GM19395 (cell line): ENCODE measurements at regions not wholly inside any gene's neighbourhood (a gene's known extent, or its start where the extent isn't known, plus 50 kb on each side); places are given as distances from the start of the nearest gene placed in this dataset.
"Not testable (repeated sequence)": the region's sequence is repeated elsewhere in the genome, so short reads cannot be mapped to it uniquely, and the experiment has no call there.

Experiments used
- ATAC-seq: cut with Tn5 transposase; IDR thresholded peaks from one replicate; pipeline ENCODE4 v1.9.1; 2021; ENCODE audit warnings: mild to moderate bottlenecking, moderate library complexity; ENCODE audit not compliant: unreplicated experiment

DNA sequence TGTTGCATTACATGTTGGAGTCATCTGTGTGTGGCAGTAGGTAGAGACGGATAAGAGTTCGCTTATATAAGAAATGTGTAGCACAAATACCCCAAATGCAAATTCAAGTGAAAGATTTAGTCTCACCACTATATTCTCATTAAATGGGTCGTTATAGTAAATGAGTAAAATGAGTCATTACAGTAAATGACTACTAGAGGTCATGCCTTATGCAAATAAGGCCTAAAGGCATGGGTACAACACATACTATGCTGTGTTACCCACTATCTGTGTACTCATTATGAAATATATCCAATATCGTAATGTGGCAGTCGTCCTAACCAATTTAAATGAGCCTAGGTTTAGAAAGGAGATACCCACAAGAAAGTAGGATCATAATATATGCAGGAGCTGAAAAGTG lies 1603.1 kb downstream of the C4orf33 start:
- no peak for ATAC-seq

DNA sequence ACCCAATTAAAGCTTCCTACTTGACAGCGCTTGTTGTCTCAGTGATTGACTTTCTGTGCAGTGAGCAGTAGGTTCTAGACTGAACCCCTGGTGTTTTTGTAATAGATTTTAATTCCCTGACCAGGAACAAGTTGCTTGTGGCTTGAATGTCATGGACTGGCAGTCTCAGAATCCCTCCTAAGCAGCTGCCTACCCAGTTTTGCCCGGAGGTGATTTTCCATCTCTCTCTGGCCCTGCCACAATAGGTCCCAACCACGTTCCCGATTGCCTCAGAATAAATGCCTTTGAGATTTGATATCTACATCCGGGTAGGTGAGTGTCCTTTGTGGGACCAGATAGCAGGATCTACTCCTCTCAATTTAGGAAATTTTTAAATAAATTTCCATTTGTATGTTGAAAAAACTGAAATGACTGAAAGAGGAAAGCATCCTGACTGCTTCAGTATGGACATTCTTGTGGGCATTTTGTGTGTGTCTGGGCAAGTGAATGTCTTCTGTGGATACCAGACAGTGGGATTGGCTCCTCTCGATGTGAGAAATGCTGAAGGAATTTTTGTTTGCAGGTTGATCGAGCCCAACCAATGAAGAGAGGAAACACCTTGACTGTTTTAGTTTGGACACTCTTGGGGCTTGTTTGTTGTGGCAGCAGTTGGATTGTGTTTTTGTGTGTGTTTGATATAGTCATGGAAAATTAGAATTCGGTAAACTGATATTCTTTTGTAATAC lies 1607.4 kb downstream of the C4orf33 start:
- no peak for ATAC-seq

DNA sequence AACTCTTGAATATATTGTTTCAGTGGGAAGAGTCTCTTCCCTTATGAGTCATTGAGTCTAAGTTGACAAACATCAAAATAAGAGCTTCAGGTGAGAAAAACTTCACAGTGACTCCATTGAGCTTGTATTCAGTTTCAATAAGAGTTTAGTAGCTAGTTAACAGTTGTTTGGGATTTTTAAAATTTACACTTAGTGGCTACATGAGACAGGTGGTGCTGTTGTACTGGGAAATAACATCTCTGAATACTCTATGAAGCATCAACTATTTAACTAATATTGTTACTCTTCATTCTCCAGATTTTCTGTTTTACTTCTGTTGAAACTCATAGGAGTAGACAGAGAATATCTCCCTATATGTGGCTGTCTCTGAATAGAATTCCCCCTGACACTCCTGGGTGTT lies 1609.1 kb downstream of the C4orf33 start:
- ATAC-seq, result no peak

GRCh38 chr4:130712038-130712437 lies 1616.1 kb downstream of the C4orf33 start:
- ATAC-seq, result no peak

GRCh38 chr4:130714006-130714405 lies 1618.1 kb downstream of the C4orf33 start:
- ATAC-seq, result no peak

- no peak for ATAC-seq
Observed at GRCh38 chr4:130722361-130722760, 1626.4 kb downstream of the C4orf33 start.

DNA sequence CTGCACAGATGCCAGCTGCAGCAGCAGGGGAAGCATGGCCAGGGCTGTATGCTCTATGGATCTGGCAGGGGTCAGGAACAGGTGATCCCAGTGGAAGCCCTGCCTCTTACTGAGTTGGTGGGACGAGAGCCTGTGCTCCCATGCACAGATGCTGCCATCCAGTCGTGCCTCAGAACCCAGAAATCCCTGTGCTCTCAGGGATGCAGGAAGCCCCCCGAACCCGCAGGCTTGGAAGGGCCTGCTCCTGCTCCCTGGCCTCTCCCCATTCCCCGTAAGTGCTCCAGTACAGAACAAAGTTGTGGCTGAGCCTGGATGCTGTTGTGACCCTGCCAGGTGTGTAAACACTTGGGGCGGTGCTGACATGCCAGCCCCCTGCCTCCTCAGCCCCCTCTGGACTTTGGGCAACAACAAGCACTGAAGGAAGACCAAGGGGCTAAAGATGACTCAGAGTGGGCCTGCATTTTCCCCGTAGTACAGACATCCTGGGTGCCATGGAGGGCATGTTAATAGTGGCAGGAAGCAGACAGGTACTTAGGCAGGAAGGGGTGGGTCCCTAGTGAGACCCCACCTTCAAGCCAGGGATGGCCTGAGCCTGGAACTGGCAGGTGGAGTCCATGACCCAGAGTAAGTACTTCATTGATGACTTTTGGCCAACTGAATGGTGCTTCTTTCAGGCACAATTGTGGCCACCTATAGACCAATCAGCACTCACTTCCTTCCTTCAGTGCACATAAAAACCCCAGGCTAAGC lies 1640.7 kb downstream of the C4orf33 start:
- ATAC-seq, result no peak

DNA sequence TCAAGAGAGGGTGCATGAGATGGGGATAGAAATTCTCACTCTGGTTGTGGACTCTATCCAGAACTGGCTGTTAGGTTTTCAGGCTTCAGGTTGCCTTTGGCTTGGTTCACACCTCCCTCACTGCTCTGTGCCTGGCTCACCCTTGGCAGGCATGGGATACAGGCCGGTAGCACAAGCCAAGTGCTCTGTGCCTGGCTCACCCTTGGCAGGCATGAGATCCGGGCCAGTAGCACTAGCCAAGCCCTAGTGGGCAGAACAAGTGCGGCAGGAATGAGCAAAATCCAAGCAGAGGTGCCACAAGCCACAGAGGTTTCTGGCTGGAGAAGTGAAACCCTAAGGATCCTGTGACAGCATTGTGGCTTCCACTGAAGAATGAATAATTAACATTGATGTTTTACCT lies 1642.3 kb downstream of the C4orf33 start:
- ATAC-seq, result no peak

- ATAC-seq, result no peak
Observed at GRCh38 chr4:130747842-130748241, 1651.9 kb downstream of the C4orf33 start.

DNA sequence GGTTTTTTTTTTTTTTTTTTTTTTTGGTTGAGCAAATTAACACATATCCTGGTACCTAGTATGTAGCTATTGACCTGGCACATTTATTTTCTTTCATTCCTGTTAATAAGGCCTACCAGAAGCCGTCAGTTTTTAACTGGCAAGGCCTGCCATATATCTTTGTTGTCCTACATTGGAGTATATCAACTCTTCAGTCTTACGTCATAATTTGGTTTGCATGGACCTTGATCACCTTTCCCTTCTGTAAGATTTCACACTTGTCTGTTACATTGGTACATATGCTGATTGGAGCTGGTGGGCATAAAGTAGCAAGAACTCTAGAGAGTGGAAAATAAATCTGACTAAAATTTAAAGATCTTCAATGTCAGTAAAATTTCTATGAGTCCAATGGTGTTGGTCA lies 1658.0 kb downstream of the C4orf33 start:
- ATAC-seq, result no peak

GRCh38 chr4:130760246-130760645 lies 1664.3 kb downstream of the C4orf33 start:
- no peak for ATAC-seq

DNA sequence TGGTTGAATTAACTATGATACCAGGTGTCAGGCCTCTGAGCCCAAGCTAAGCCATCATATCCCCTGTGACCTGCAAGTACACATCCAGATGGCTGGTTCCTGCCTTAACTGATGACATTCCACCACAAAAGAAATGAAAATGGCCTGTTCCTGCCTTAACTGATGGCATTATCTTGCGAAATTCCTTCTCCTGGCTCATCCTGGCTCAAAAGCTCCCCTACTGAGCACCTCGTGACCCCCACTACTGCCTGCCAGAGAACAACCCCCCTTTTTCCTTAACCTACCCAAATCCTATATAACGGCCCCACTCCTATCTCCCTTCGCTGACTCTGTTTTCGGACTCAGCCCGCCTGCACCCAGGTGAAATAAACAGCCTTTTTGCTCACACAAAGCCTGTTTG lies 1671.4 kb downstream of the C4orf33 start:
- ATAC-seq, result not testable (repeated sequence)

DNA sequence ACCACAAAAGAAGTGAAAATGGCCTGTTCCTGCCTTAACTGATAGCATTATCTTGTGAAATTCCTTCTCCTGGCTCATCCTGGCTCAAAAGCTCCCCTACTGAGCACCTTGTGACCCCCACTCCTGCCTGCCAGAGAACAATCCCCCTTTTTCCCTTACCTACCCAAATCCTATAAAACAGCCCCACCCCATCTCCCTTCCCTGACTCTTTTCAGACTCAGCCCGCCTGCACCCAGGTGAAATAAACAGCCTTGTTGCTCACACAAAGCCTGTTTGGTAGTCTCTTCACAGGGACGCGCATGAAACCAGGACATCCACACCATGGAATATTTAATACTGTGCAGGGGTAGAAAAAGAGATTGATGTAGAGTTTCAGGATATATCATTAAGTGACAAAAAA lies 1677.0 kb downstream of the C4orf33 start:
- not testable (repeated sequence) for ATAC-seq

- no peak for ATAC-seq
Observed at GRCh38 chr4:130808492-130808891, 1712.5 kb downstream of the C4orf33 start.

GRCh38 chr4:130812117-130812765 lies 1716.3 kb downstream of the C4orf33 start:
- no peak for ATAC-seq

GRCh38 chr4:130814896-130815295 lies 1718.9 kb downstream of the C4orf33 start:
- no peak for ATAC-seq

DNA sequence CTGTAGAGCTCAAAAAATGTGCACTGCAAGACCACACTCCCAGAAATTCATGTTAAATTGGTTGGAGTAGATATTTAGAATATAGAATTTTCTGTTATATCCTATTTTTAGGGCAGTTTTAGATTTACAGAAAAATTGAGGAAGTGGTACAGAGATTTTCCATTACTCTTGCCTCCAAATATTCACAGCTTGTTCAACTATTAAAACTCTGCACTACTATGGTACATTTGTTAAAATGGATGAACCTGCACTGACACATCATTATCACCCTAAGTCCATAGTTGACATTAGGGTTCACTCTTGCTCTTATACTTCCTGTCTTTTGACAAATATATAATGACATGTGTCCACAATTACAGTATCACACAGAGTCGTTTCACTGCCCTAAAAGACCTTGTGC lies 1724.5 kb downstream of the C4orf33 start:
- no peak for ATAC-seq

- no peak for ATAC-seq
Observed at GRCh38 chr4:130825284-130825683, 1729.3 kb downstream of the C4orf33 start.

DNA sequence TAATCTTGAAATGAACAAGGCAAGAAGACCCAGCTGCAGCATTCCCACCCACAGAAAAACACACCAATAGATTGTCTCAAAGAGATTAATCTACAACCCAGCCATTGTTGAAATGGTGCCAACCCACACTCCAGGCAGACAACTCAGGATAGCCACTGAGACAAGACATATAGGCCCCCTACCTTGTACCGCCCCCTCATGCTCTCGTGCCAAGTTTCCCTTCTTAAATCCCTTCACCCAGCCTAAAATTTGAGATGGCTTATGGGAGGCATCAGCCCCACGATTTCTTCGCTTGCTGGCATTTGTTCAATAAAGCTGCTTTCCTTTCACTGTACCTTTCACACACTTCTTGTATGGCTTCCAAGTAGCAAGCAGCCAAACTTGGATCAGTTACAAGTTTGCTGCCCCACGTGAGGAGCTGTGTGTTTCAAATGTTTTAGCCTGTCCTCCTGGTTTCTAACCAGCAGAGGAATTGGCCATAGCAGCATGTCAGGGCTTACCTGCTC lies 1754.1 kb downstream of the C4orf33 start:
- no peak for ATAC-seq

DNA sequence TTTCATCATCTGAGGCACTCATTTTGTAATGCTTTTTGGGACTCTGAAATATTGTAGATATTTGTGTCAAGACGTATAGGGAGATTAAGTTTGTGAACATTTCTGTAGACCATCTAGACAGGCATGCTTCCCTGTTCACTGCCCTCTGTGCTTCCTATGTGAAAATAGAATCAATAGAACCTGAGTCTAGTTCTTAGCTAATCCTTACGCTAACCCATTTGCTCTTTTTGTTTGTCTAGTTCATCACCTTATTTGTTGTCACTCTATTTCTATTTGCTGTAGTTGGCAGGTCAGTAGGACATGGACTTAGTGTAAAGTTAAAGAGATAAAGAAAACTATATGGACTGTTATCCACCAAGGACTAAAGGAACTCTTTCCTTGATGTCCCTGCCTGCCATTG lies 1755.2 kb downstream of the C4orf33 start:
- ATAC-seq, result no peak

DNA sequence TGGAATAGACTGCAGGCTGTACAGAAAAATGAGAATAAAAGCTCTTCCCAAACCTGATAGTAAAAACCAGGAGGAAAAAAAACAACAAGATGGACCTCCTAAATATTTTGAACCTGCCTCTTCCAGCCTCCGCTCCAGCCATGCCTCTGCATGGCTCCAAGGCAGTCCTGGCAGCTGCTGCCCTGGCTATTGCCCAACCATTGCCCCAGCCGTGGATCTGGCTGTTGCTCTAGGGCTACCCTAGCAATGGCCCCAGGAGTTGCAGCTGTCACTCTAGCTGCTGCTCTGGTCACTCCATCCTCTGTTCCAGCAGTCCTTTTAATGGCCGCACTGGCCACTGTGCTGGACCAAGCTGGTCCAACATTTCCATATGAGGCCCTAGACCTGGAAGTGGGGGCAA lies 1756.0 kb downstream of the C4orf33 start:
- ATAC-seq, result no peak

DNA sequence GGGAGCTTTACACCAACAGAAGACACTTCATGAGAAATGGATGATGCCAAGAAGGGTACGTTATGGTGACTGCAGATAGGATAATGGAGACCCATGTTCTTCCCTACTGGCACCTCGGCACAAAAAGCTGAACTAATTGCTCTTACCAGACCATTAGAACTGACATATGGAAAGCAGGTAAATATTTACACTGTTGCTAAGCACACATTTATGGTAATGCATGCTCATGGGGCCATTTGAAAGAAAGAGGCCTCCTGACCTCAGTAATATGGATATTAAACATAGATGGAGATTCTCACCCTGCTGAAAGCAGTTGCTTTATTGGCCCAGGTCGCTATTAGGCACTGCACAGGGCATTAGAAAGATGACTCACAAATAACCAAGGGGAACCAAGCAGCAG lies 1759.6 kb downstream of the C4orf33 start:
- no peak for ATAC-seq
